Glomerular visceral epithelial cell (primary cell): ENCODE measurements at regions not wholly inside any gene's neighbourhood (a gene's known extent, or its start where the extent isn't known, plus 50 kb on each side); places are given as distances from the start of the nearest gene placed in this dataset.
"Not testable (repeated sequence)": the region's sequence is repeated elsewhere in the genome, so short reads cannot be mapped to it uniquely, and the experiment has no call there.

Experiments used
- DNase-seq: peaks from one replicate; pipeline ENCODE4 v3.0.0-alpha.2; 2016; ENCODE audit errors: extremely low spot score

DNA sequence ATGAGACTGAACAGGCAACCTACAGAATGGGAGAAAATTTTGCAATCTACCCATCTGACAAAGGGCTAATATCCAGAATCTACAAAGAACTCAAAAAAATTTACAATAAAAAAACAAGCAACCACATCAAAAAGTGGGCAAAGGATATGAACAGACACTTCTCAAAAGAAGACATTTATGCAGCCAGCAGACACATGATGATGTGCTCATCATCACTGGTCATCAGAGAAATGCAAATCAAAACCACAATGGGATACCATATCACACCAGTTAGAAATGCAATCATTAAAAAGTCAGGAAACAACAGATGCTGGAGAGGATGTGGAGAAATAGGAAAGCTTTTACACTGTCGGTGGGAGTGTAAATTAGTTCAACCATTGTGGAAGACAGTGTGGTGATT is 51.7 kb upstream of the PAXBP1 start:
- not testable (repeated sequence) for DNase-seq

DNA sequence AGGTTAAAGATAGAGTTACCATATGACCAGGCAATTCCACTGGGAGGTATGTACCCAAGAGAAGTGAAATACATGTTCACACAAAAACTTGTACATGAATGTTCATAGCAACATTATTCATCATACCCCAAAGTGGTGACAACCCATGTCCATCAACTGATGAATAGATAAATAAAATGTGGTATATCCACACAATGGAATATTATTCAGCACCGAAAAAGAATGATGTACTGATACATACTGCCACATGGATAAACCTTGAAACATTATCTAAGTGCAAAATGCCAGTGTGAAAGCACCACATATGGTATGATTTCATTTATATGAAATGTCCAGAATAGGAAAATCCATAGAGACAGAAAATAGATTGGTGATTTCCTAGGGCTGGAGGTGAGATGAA is 53.4 kb upstream of the PAXBP1 start:
- DNase-seq: no peak

DNA sequence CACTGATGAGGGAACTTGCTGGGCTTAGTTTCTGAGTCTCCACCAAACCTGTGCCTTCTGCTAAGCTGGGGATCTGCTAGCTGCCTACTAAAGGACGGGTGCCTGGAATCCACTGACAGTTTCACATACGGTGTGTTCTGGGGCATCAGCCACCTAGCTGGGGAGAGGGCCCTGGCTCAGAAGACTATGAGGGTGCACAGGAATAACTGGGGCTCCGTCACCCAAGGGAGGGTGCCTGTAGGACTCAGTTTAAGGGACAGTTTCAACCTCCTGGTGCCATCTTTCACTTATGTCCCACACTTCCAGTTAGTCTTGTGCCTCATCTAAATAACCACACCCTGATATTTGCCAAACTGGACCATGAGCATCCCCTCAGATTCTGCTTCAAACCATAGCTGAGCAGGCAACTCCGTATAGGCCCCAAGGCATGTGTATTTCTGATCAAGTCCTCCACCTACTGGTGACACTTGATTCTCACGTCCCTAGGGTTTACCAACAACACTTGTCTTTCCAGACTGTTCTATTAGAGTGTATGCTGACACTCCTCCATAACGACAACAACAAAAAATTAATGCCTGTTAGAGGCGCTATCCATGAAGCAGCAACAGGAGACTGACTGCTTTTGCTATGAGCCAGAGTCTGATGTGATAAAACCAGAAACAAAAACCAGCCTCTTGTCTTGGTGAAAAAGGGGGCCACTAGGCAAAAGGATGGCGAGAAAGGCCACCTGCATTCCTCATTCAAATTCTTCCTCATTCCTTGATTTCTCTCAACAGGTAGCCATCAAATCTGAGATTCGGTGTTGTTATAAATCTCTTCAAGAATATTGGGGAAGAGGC is 55.0 kb upstream of the PAXBP1 start:
- peak; percentile 48 for DNase-seq

DNA sequence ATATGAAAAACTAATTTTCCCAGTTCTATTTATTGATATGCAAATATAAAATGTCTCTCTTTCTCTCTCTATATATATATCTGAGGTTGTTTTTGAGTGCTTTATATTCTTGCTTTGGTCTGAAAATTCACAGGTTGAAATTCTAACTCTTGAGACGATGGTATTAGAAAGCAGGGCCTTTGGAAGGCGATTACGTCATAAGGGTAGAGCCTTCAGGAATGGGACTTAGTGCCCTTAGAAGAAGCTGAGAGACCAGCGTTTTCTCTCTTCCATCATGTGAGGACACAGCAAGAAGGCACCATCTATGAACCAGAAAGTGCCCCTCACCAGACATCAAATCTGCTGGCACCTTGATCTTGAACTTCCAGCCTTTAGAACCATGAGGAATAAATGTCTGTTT is 57.4 kb upstream of the PAXBP1 start:
- no peak for DNase-seq

DNA sequence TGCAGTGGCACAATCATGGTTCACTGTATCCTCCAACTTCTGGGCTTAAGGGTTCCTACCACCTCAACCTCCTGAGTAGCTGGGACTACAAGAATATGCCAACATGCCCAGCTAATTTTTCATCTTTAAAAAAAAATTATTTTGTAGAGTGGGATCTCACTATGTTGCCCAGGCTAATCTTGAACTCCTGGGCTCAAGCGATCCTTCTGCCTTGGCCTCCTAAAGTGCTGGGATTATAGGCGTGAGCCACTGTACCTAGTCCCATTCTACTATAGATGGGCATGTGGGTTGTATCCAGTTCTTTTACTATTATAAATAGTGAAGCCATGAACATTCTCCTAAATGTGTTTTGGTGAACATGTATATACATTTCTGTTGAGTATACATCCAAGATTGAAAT is 57.9 kb upstream of the PAXBP1 start:
- DNase-seq: no peak

DNA sequence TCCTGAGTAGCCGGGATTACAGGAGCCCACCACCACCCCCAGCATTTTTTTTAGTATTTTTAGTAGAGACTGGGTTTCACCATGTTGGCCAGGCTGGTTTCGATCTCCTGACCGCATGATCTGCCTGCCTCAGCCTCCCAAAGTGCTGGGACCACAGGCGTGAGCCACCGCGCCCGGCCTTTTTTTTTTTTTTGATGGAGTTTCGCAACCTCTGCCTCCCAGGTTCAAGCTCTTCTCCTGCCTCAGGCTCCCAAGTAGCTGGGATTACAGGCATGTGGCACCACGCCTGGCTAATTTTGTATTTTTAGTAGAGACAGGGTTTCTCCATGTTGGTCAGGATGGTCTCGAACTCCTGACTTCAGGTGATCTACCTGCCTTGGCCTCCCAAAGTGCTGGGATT is 60.2 kb upstream of the PAXBP1 start:
- DNase-seq: not testable (repeated sequence)

DNA sequence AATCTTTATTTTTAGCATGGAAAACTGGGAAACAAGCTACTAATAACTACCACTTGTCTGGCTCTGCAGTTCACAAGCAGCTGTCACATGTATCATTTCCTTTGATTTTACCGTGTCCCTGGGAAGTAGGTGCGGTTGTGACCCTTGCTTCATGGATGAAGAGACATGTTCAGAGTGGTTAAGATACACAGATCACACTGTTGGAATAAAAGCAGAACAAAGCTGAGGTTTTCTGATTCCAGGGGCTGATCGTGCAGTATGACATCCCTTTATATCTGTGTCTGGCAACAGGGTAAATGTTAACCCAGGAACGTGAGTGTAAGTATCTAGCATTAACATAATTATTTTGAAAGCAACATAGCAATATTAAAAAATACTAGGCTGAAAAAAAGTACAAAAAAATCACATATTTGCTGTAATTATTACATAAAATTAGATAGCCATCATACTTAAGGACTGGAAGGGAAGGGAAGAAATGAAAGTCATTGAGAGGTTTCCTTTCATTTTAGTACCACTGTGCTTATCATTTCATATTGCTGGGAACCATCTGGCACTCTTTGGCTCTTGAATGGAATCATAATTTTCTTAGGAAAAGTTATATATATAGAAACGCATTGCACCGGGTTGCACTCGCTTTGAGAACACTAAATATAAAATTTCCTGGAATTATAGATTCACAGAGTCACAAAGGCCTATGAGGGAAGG is 62.8 kb upstream of the PAXBP1 start:
- DNase-seq: no peak

DNA sequence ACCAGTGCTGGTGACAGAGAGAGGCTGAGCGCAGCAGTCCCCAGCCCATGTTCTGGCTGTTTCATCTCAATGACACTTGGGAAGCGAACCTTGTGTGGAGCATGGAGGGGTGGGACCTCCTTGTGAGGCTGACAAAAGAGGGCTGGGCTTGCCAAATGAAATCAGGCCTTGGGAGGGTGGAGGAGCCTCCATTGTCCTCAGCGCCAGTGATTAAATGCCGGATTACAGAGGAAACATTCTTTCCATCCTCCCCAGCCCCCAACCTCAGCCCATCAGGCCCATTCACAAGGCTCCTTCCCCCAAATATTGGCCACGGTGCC is 63.3 kb upstream of the PAXBP1 start:
- no peak for DNase-seq

DNA sequence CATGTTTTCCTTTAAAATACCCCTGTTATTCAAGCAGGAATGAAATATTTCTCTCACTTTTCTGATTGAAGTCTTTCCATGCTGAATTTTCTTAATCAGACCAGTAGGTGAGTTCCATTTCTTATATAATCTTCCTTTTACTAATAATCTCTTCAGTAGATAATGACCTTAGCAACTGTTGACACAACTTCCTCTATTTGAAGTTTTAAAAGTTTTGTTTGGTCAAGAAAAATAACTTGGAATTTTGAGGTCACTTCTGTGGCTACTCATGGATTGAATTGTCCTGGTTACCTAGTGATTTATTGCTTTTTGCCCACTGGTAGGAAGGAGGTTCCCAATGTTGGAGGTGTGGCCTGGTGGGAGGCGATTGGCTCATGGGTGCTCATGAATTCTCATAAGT is 70.6 kb upstream of the PAXBP1 start:
- no peak for DNase-seq

DNA sequence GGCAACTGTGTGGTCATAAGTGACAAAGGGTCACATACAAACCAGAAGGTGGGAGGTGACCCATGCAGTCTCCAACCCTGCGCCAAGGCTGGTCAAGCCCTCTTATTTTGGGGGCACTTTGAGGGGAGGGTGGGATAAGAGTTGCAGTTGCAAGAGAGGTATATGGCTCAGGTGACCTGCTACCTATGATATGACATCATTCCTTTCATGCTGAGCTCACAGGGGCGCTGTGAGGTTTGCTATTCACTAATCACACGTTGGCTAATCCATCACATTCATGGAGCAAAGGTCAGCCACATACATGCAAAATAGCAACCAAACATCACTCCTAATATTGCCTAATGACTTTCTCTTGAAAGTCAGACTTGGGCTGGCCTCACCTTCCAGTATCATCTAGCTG is 72.0 kb upstream of the PAXBP1 start:
- no peak for DNase-seq

DNA sequence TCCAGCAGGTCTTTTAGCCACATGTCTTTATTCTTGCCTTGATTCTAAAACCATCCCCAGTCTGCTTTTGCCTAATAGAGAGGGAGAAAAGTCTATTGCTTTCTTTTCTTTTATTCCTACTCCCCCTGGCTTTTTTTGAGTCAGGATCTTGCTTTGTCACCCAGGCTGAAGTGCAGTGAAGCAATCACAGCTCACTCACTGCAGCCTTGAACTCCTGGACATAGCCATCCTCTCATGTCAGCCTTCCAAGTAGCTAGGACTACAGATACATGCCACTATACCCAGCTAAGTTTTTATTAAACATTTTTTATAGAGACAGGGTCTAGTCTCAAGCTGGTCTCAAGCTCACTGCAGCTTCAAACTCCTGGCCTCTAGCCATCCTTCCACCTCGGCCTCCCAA is 72.5 kb upstream of the PAXBP1 start:
- DNase-seq: no peak

DNA sequence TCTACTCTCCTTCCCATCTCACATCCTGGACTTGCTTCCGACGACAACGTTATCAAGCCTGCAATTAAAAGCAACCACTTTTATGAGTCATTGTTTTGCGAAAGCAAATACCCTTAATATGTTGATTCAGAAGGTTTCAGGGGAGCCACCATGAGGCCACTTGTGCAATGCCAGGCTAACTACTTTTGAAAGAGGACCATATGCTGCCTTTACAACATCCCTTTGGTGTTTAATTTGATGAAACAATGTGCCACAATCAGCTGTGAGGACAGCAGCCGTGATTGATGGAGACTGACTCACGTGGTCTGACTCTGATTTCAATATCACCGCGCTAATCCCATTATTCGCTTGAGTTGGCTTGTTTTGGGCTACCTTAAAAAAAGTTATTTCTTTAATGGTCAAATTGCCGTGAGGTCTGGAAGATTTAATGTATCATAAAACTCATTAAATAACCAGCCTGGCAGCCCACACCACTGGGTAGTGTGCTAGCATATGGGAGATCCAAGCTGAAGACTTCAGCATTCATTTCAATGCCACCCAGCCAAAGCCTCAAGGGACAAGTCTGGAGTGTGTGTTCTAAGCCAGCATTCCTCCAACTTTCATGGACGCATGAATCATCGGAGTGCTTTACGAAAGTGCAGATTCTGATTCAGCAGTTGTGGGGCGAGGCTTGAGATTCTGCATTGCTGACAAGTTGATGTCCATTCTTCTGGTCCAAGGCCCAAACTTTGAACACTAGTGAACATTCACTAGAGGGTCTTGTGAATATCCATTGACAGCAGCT is 73.3 kb upstream of the PAXBP1 start:
- peak; percentile 7 for DNase-seq

DNA sequence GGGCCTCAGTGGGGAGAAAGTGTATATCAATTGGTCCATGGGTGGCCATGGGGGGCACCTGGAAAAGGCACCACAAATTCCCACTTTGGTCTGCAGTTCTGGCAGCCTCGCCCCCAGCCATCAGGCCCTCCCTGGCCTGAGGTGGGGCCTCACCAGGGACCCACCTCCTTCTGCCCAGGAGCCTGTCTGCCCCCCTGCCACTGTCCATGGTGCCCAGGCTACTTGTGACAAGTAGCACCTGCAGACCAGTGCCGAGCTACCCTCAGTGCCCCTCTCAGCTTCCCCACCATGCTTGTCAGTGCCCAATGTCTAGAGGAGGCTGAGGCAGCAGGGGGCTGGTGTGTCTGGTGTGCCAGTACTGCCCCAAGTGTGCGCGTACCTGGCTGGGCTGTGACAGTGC is 87.1 kb upstream of the PAXBP1 start:
- no peak for DNase-seq

DNA sequence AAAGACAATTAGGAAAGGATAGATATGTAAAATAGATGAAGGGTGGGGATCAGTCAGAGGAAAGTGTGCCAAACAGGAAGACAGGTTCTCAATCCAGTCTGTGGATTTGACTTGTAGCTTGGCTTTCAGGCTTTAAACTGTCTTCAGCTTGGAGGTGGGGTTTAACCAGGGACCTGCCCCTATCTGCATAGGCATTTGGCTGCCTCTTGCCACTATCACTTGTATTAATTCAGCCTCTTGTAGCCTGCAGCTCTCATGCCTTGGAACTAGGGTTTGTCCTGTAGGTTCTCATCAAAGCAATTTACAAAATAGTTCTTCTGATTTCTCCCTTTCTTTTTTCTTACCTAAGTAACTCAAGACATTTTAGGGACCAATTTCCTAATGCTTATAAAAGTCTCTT is 88.8 kb upstream of the PAXBP1 start:
- DNase-seq: no peak

DNA sequence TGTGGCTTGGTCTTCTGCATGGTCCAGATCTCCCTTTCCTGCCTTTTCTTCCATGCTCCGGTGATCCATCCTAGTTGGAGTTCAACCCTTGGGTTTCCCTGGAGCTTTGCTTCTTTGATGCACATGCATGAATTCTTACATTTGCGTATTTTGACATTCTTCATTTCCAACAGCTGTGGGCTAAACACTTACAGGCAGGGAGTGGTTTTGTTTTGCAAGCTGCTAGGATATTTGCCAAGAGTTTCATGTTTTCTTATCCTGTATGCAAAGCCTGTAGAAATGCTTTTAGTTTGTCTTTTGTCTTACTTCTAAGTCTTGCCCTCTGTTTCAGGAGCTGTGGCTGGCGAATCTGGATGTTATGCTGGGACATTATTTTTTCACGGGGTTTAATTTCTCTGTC is 90.3 kb upstream of the PAXBP1 start:
- no peak for DNase-seq

DNA sequence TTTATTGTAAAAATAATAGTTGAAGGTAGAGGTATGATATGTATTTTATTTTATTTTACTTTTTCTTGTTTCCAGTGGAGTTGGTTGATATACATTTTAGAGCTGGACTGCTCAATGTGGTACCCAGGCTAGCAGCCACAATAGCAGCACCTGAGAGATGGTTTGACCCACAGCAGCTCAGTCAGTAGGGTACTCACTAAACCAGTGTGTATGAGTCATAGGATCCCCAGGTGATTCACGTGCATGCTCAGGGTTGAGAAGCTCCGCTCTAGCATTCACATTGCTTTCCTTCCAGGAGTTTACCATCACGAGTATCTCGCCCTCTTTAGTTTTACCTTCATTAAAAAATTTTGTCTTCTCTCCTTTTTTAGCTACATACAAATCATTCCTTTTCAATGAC is 96.0 kb upstream of the PAXBP1 start:
- DNase-seq: no peak

DNA sequence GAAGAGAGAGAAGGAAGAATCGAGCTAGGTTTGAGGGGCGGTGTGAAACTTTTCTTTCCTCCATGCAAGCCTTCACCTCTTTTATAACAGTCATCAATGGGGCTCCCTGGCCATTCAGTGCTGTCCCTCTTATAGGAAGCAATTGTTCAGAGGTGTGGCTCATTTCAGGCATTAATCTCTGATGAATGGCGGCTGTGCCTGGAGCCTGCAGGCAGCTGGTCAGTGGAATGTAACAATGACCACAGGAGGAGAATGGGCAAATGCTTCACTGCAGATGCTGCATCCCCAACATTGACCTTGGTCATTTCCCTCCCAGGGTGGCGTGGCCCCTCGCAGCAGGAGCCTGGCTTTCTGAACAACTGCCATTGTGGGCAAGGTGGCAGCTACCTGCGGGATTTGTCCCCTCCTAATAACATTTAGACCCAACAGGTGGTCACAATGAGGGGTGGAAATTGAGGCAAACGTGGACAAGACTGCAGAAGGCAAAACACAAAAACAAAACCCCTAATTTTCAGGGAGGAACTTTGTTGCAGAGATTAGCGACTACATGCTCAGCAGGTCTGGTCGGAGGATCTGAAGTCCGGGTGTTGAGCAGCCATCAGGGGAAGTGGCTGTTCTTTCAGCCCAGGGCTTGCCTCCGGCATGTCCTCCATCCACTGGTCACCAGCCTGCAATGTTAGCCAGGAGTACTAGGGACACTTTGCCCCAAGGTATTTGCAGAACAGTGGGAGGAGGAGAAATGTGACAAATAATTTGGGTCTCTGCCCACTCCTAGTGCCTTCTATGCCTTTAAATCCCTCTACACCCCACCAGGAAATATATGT is 97.3 kb upstream of the PAXBP1 start:
- no peak for DNase-seq

DNA sequence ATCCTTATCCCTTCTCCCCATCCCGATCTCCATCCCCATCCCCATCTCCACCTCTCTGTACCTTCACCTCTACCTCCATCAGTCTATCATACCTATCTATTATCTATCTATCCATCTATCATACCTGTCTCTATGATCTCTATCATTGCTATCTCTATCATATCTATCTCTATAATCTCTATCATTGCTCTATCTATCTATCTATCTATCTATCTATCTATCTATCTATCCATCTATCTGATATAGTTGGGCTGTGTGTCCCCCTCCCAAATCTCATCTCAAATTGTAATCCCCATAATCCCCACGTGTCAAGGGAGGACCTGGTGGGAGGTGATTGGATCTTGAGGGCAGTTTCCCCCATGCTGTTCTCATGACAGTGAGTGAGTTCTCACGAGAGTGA is 97.9 kb upstream of the PAXBP1 start:
- DNase-seq: no peak

DNA sequence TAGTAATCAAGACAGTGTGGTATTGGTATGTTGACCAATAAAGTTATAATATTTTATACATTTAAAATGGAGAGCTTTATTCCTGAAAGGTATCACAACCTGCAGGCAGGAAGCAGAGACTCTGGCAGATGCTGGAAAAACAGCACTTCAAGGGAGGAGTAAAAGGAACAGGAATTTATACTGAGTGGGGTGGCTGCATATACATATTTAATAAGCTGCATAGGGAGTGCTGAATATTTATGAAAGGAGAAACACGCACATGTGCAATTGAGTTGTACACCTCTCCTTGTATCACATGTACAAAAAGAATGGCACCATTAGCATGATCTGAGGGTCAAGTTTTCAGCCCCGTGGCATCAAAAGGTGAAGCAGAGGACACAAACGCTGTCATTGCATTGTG is 104.9 kb upstream of the PAXBP1 start:
- no peak for DNase-seq

DNA sequence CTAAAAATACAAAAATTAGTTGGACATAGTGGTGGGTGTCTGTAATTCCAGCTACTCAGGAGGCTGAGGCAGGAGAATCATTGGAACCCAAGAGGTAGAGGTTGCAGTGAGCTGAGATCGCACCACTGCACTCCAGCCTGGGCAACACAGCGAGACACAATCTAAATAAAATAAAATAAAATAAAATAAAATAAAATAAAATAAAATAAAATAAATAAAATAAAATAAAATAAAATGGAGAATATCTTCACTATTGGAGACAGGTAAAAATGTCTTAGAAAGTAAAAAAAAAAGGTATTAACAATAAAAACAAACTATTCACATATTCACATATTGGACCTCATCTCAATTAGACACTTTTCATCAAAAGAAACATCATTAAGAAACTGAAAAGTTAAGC is 106.3 kb upstream of the PAXBP1 start:
- not testable (repeated sequence) for DNase-seq

DNA sequence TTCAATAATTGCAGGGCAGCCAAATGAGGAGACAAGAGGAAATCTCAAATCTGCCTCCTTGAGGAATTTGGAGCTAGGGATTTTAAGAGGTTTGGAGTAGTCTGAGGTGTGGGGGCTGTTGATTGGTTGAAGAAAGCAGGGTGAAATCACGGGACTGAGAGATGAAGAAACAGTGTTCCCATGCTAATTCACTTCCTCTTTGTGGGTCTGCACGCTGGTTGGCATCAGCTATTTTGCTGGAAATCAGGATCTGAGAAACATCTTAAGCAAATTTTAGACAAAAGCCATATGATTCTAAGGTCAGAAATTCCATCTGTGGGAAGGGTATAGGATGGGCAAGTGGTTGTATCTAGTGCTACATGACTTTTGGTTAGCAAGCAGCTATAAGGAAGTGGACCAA is 107.1 kb upstream of the PAXBP1 start:
- DNase-seq: no peak

DNA sequence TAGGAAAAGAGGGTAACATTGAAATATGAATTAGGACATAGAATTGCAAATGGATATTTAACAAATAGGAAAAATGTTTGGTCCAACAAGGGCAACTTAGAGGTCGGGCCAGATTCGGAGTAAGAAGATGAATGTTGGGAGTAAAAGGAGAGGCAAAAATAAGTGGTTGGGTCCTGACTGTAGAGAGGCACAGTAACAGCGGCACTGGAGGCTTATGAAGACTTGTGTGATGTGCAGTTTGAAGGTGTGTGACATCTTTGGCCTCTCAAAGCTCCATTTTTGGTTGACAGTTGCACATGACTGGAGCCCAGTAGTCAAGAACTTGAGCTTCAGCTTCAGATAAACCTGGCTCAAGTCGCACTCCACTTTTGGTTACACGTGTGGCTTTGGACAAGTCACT is 109.9 kb upstream of the PAXBP1 start:
- no peak for DNase-seq
